Endothelial cell of umbilical vein (primary cell): ENCODE measurements at regions not wholly inside any gene's neighbourhood (a gene's known extent, or its start where the extent isn't known, plus 50 kb on each side); places are given as distances from the start of the nearest gene placed in this dataset.

Source experiments
- BruUV-seq: library from RNA; stranded (reverse); fragments of 400-500 nt; replicated peaks from 2 replicates; lab custom pipeline; 2021; lab: Mats Ljungman, UMichigan
- CTCF ChIA-PET: fragments of 300-600, 350-600 bp; sonication (Branson Sonifier 250); formaldehyde crosslinking; loops from one replicate; lab custom pipeline; 2021; ENCODE audit warnings: antibody characterized with exemption, inconsistent platforms; lab: Charles Lee
- POLR2A ChIA-PET: fragments of 300-600, 350-600 bp; sonication (Branson Sonifier 250); formaldehyde crosslinking; loops from one replicate; lab custom pipeline; 2021; ENCODE audit warnings: antibody characterized with exemption, inconsistent platforms; lab: Charles Lee
- DNase-seq: peaks from one replicate; pipeline ENCODE4 v3.0.0-alpha.2; 2011; ENCODE audit warnings: low read depth, low spot score
- FAIRE-seq: peaks from 2 replicates; lab custom pipeline; 2011; peaks lifted over from hg19 to GRCh38; lab: Jason Lieb, UNC
- H2AFZ ChIP-seq: 2 replicates; pipeline ENCODE4 v1.6.0; 2012; ENCODE audit warnings: low read depth, low read length, control low read depth, inconsistent platforms
- H3K27ac ChIP-seq: 2 replicates; pipeline ENCODE4 v1.5.1; 2011; ENCODE audit warnings: low read depth, mild to moderate bottlenecking, control low read depth, low read length, moderate library complexity; ENCODE audit not compliant: insufficient read depth
- H3K27me3 ChIP-seq, 2 experiments: 2 replicates each; pipeline versions ENCODE4 v1.6.0 to v1.6.1; 2011; ENCODE audit warnings: low read length in 2 of 2, mixed read lengths in 1 of 2; ENCODE audit not compliant: control insufficient read depth in 2 of 2, insufficient read depth in 2 of 2
- H3K36me3 ChIP-seq, 2 experiments: 2 replicates in 1 of 2; 3 replicates in 1 of 2; pipeline ENCODE4 v1.5.1; 2011; ENCODE audit warnings: low read length in 2 of 2, mild to moderate bottlenecking in 1 of 2, moderate library complexity in 1 of 2; ENCODE audit not compliant: control insufficient read depth in 2 of 2, insufficient read depth in 2 of 2; ENCODE audit errors: extremely low read depth in 1 of 2
- H3K4me1 ChIP-seq: 3 replicates; pipeline ENCODE4 v1.5.1; 2011; ENCODE audit warnings: mild to moderate bottlenecking, low read length; ENCODE audit not compliant: control insufficient read depth, insufficient read depth; ENCODE audit errors: extremely low read depth
- H3K4me2 ChIP-seq: 2 replicates; pipeline ENCODE4 v1.6.1; 2011; ENCODE audit warnings: low read length, control low read depth, mixed read lengths; ENCODE audit not compliant: insufficient read depth
- H3K4me3 ChIP-seq, 3 experiments: fragments of 200-600 bp in 1 of 3; sonication (generic), shearing (Covaris generic) in 1 of 3; replicated peaks in 1 of 3; 2 replicates each; pipeline ENCODE4 v1.5.1; 2011 to 2016; ENCODE audit warnings: control low read depth in 3 of 3, low read length in 3 of 3, mild to moderate bottlenecking in 2 of 3, inconsistent platforms in 1 of 3, low read depth in 1 of 3, moderate library complexity in 1 of 3; ENCODE audit not compliant: insufficient read depth in 1 of 3
- H3K79me2 ChIP-seq: 2 replicates; pipeline ENCODE4 v1.6.0; 2012; ENCODE audit warnings: low read length, inconsistent platforms; ENCODE audit not compliant: control insufficient read depth, insufficient read depth
- H3K9ac ChIP-seq: replicated peaks from 2 replicates; pipeline ENCODE3; 2011; ENCODE audit warnings: low read length, control low read depth; ENCODE audit not compliant: insufficient read depth; ENCODE audit errors: extremely low read depth
- H3K9me1 ChIP-seq: replicated peaks from 3 replicates; pipeline ENCODE4 v1.6.0; 2011; ENCODE audit warnings: mild to moderate bottlenecking, low read length; ENCODE audit not compliant: control insufficient read depth, insufficient read depth; ENCODE audit errors: extremely low read depth
- H3K9me3 ChIP-seq: replicated peaks from 2 replicates; pipeline ENCODE4 v1.5.1; 2012; ENCODE audit warnings: low read length, inconsistent platforms; ENCODE audit not compliant: control insufficient read depth, insufficient read depth
- H4K20me1 ChIP-seq: replicated peaks from 2 replicates; pipeline ENCODE3; 2011; ENCODE audit warnings: mild to moderate bottlenecking, low read length; ENCODE audit not compliant: control insufficient read depth, insufficient read depth; ENCODE audit errors: extremely low read depth
- CTCF ChIP-seq, 2 donors: IDR thresholded peaks; 1 replicate in 1 of 2; 2 replicates in 1 of 2; pipeline ENCODE4 v1.5.1; 2011; ENCODE audit warnings: low read length in 2 of 2, mild to moderate bottlenecking in 2 of 2, moderate library complexity in 2 of 2, control low read depth in 1 of 2, inconsistent platforms in 1 of 2, low read depth in 1 of 2; ENCODE audit not compliant: insufficient read depth in 1 of 2; ENCODE audit errors: extremely low read depth in 1 of 2
- EZH2 ChIP-seq: IDR thresholded peaks from 2 replicates; pipeline ENCODE4 v1.6.1; 2012; ENCODE audit warnings: borderline replicate concordance, low read depth, mild to moderate bottlenecking, moderate library complexity, low read length, inconsistent platforms; ENCODE audit not compliant: severe bottlenecking
- FOS ChIP-seq: IDR thresholded peaks from 2 replicates; pipeline ENCODE4 v1.6.1; 2011; ENCODE audit warnings: mild to moderate bottlenecking, low read length, moderate library complexity, borderline replicate concordance; ENCODE audit not compliant: insufficient read depth
- GATA2 ChIP-seq: IDR thresholded peaks from 2 replicates; pipeline ENCODE4 v1.7.0; 2011; ENCODE audit warnings: low read depth, mild to moderate bottlenecking, moderate library complexity, mixed read lengths, low read length; ENCODE audit not compliant: insufficient read length, insufficient read depth
- JUN ChIP-seq: IDR thresholded peaks from 2 replicates; pipeline ENCODE4 v1.6.1; 2011; ENCODE audit warnings: borderline replicate concordance, low read depth; ENCODE audit not compliant: insufficient read length, insufficient read depth
- MAX ChIP-seq: IDR thresholded peaks from 2 replicates; pipeline ENCODE4 v1.6.1; 2011; ENCODE audit not compliant: insufficient read depth, insufficient read length
- MYC ChIP-seq: IDR thresholded peaks from one replicate; pipeline ENCODE4 v1.6.1; 2011; ENCODE audit warnings: mild to moderate bottlenecking, low read depth, low read length
- POLR2A ChIP-seq: IDR thresholded peaks from 2 replicates; pipeline ENCODE4 v1.6.1; 2012; ENCODE audit warnings: low read depth, mild to moderate bottlenecking, control low read depth, low read length
- POLR2AphosphoS5 ChIP-seq: IDR thresholded peaks from 2 replicates; pipeline ENCODE4 v1.6.1; 2012; ENCODE audit warnings: low read depth, mild to moderate bottlenecking, control low read depth, low read length, moderate library complexity; ENCODE audit not compliant: insufficient read depth
- dilution Hi-C: fragments of 300-500 bp; cut with MboI; formaldehyde crosslinking; loops from one replicate; pipeline ENCODE4 v1.15.0; 2019; ENCODE audit warnings: low sequenced_read_pairs; ENCODE audit not compliant: extremely low pct_ligation_motif_present
- intact Hi-C: fragments of 100-400 bp; cut with micrococcal nuclease; formaldehyde crosslinking; loops from one replicate; pipeline ENCODE4 v1.10.0; 2022

- Histone ChIP-seq H3K79me2 (no peaks in the 10 kb centered on the region), H3K9ac (no peak overlapping the region), H3K9me1 (no peaks in the 10 kb centered on the region), H2AFZ (no peak overlapping the region), H4K20me1 (no peaks in the 10 kb centered on the region), H3K36me3 (no peaks in the 10 kb centered on the region), H3K4me2 (no peak overlapping the region), H3K4me3 (no peak overlapping the region), H3K27ac (no peak overlapping the region), H3K4me1 (no peaks in the 10 kb centered on the region), H3K27me3 (peaks cover 1 to 4% of the 10 kb centered on the region in 2 experiments), H3K9me3 (no peaks in the 10 kb centered on the region)
- no peak for FAIRE-seq
- intact Hi-C loops (no loop called here), dilution Hi-C loops (no loop called here)
- no TSS peak for BruUV-seq
- ChIA-PET CTCF (no interaction called here), POLR2A (no interaction called here)
- DNase-seq: no peak
- TF ChIP-seq GATA2 (no peak), CTCF (IDR thresholded peaks at IDR 0.05; ENCODE audit: extremely low read depth in 1 of 2, insufficient read depth in 1 of 2, low read depth in 1 of 2, low read length in 2 of 2) (no peak), JUN (no peak), EZH2 (no peak), POLR2A (no peak), POLR2AphosphoS5 (no peak), MYC (no peak), FOS (no peak), MAX (no peak)
Observed at GRCh38 chr14:29392287-29392686, 535.4 kb downstream of the PRKD1 start.
